ENCODE measurements at regions not wholly inside any gene's neighbourhood (a gene's known extent, or its start where the extent isn't known, plus 50 kb on each side); places are given as distances from the start of the nearest gene placed in this dataset.
"Not testable (repeated sequence)": the region's sequence is repeated elsewhere in the genome, so short reads cannot be mapped to it uniquely, and the experiment has no call there.

GRCh38 chr3:29181149-29181780 is 99.6 kb upstream of the RBMS3 start:
- H3K36me3 ChIP-seq = no peaks in the 10 kb centered on the region
- no peaks in the 10 kb centered on the region for H3K27me3 ChIP-seq
- H3K27ac ChIP-seq = no peak overlapping the region
- TF ChIP-seq CTCF (IDR thresholded peaks at IDR 0.05) (no peak), POLR2AphosphoS5 (IDR thresholded peaks at IDR 0.05) (no peak), EP300 (IDR thresholded peaks at IDR 0.05) (no peak), POLR2A (IDR thresholded peaks at IDR 0.05) (no peak)
- 83 to 84% methylated on average over 7 of the region's 7 CpGs for WGBS, 2 donors
- H3K9me3 ChIP-seq = no peaks in the 10 kb centered on the region
- no peak for ATAC-seq (ENCODE audit: low FRiP score in 2 of 2)
- H3K4me3 ChIP-seq = no peak overlapping the region
- peaks cover 0 to 14% (median 1%) of the 10 kb centered on the region in 4 donors for H3K4me1 ChIP-seq
- no peak for DNase-seq

GRCh38 chr3:29181872-29182271 is 99.0 kb upstream of the RBMS3 start:
- TF ChIP-seq EP300 (IDR thresholded peaks at IDR 0.05) (no peak), POLR2A (IDR thresholded peaks at IDR 0.05) (no peak), CTCF (IDR thresholded peaks at IDR 0.05) (no peak), POLR2AphosphoS5 (IDR thresholded peaks at IDR 0.05) (no peak)
- ATAC-seq (ENCODE audit: low FRiP score in 2 of 2) = no peak
- Histone ChIP-seq H3K36me3 (no peaks in the 10 kb centered on the region), H3K27ac (no peak overlapping the region), H3K4me3 (no peak overlapping the region), H3K4me1 (peaks cover 0 to 10% (median 1%) of the 10 kb centered on the region in 4 donors), H3K27me3 (no peaks in the 10 kb centered on the region), H3K9me3 (no peaks in the 10 kb centered on the region)
- no peak for DNase-seq
- WGBS, 2 donors = 52 to 56% methylated on average over 1 of the region's 1 CpG

GRCh38 chr3:29182828-29183227 is 98.0 kb upstream of the RBMS3 start:
- H3K4me3 ChIP-seq; H3K36me3 ChIP-seq; ATAC-seq (ENCODE audit: low FRiP score in 2 of 2); H3K27me3 ChIP-seq; H3K27ac ChIP-seq; H3K9me3 ChIP-seq; DNase-seq: not testable (repeated sequence)
- H3K4me1 ChIP-seq = peaks cover 0 to 10% (median 1%) of the 10 kb centered on the region in 4 donors
- 66 to 85% methylated on average over 3 of the region's 3 CpGs for WGBS, 2 donors

- Histone ChIP-seq H3K9me3 (no peaks in the 10 kb centered on the region), H3K36me3 (no peaks in the 10 kb centered on the region), H3K27me3 (no peaks in the 10 kb centered on the region), H3K4me1 (peaks cover 0 to 10% (median 1%) of the 10 kb centered on the region in 4 donors), H3K4me3 (no peak overlapping the region), H3K27ac (no peak overlapping the region)
- TF ChIP-seq POLR2A (IDR thresholded peaks at IDR 0.05) = no peak
- TF ChIP-seq EP300 (IDR thresholded peaks at IDR 0.05) = no peak
- no peak for TF ChIP-seq CTCF (IDR thresholded peaks at IDR 0.05)
- DNase-seq = no peak
- ATAC-seq (ENCODE audit: low FRiP score in 2 of 2) = no peak
- 82 to 87% methylated on average over 8 of the region's 8 CpGs for WGBS, 2 donors
Measured at GRCh38 chr3:29183346-29184087, 97.4 kb upstream of the RBMS3 start.

- H3K27ac ChIP-seq = no peak overlapping the region
- H3K4me1 ChIP-seq = no peaks in the 10 kb centered on the region
- no peak for TF ChIP-seq POLR2A (IDR thresholded peaks at IDR 0.05)
- no peak for TF ChIP-seq EP300 (IDR thresholded peaks at IDR 0.05)
- no peak for TF ChIP-seq CTCF (IDR thresholded peaks at IDR 0.05)
- no peak for TF ChIP-seq POLR2AphosphoS5 (IDR thresholded peaks at IDR 0.05)
- H3K9me3 ChIP-seq = no peaks in the 10 kb centered on the region
- no peak overlapping the region for H3K4me3 ChIP-seq
- WGBS, 2 donors = 81 to 89% methylated on average over 1 of the region's 1 CpG
- no peaks in the 10 kb centered on the region for H3K27me3 ChIP-seq
- no peak for DNase-seq
- no peaks in the 10 kb centered on the region for H3K36me3 ChIP-seq
- ATAC-seq (ENCODE audit: low FRiP score in 2 of 2) = no peak
Measured at GRCh38 chr3:29185706-29186105, 95.2 kb upstream of the RBMS3 start.

All from upper lobe of left lung (tissue), 6 donors.